Astrocyte of the spinal cord (primary cell): ENCODE measurements at regions not wholly inside any gene's neighbourhood (a gene's known extent, or its start where the extent isn't known, plus 50 kb on each side); places are given as distances from the start of the nearest gene placed in this dataset.
"Not testable (repeated sequence)": the region's sequence is repeated elsewhere in the genome, so short reads cannot be mapped to it uniquely, and the experiment has no call there.

Source experiments
- DNase-seq: peaks from one replicate; pipeline ENCODE4 v3.0.0; 2011; ENCODE audit warnings: low read depth, low spot score
- H3K4me3 ChIP-seq: 2 replicates; pipeline ENCODE4 v1.5.1; 2011; ENCODE audit warnings: low read depth, mild to moderate bottlenecking, low read length, moderate library complexity
- in situ Hi-C: cut with HindIII; loops from 2 replicates; pipeline ENCODE4 v1.10.0; 2017; ENCODE audit warnings: low sequenced_read_pairs
- TF ChIP-seq, protein P1 (sequence below): IDR thresholded peaks from 2 replicates; pipeline ENCODE4 v1.5.1; 2012; ENCODE audit warnings: low read depth, mild to moderate bottlenecking, low read length, inconsistent platforms

DNA sequence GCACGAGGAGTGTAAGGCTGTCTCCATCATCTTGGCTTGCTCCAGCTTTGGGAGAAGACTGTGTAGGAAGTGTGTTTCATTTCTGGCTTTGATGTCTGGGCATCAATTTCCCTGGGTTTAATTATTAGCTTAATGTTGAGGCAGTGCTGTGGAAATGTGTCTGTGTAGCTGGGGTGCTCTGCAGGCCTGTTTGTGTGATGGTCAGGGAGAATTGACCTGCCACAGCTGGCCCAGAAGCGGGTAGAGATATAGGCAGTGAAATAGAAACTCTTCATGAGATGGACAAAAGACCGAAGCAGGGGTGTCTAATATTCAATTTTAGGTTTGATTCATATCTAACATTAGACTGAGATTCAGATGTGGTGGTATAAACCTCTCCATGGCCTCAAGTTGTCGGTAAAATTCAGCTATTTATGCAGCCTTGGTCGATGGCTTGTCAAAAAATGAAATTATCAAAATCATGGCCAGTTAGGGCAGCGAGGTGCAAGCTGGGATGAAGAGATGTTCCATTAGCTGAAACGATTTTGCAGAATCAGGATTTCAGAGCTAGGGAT, 95.3 kb upstream of the SNX9 start:
- DNase-seq, result no peak
- TF ChIP-seq, protein P1, sequence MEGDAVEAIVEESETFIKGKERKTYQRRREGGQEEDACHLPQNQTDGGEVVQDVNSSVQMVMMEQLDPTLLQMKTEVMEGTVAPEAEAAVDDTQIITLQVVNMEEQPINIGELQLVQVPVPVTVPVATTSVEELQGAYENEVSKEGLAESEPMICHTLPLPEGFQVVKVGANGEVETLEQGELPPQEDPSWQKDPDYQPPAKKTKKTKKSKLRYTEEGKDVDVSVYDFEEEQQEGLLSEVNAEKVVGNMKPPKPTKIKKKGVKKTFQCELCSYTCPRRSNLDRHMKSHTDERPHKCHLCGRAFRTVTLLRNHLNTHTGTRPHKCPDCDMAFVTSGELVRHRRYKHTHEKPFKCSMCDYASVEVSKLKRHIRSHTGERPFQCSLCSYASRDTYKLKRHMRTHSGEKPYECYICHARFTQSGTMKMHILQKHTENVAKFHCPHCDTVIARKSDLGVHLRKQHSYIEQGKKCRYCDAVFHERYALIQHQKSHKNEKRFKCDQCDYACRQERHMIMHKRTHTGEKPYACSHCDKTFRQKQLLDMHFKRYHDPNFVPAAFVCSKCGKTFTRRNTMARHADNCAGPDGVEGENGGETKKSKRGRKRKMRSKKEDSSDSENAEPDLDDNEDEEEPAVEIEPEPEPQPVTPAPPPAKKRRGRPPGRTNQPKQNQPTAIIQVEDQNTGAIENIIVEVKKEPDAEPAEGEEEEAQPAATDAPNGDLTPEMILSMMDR, result no peak
- no peak overlapping the region for H3K4me3 ChIP-seq
- in situ Hi-C loops, result no loop called here

DNA sequence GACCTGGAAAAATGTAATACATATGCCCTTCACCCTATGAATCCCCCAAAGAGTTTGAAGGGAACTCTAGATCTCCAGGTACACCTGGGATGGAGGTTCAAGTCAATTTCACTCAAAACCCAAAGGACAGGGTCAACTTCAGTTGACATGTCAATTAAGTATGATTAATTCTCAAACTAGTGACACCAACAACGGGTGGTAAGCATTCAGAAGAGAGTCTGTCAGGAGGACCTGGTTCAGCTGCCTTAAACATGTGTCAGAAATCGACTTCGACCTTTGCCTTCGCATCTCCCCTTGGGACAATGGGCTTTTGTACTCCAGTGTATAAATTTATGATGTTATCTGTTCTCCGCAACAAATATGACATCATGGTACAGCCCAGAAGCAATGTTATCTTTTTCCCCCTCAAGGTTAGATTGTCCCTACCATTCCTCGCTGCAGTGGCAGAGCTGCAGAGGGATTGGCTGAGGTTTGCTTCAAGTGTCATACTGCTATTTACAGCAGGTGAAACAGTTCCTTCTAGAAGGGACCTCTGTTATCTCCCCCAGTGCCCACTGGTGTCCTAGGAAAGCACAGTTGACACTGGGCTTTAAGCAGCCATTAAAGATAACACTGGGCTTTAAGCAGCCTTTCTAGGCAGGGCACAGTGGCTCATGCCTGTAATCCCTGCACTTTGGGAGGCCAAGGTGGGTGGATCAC, 94.7 kb upstream of the SNX9 start:
- in situ Hi-C loops, result no loop called here
- TF ChIP-seq, protein P1, result no peak
- no peak for DNase-seq
- no peak overlapping the region for H3K4me3 ChIP-seq

DNA sequence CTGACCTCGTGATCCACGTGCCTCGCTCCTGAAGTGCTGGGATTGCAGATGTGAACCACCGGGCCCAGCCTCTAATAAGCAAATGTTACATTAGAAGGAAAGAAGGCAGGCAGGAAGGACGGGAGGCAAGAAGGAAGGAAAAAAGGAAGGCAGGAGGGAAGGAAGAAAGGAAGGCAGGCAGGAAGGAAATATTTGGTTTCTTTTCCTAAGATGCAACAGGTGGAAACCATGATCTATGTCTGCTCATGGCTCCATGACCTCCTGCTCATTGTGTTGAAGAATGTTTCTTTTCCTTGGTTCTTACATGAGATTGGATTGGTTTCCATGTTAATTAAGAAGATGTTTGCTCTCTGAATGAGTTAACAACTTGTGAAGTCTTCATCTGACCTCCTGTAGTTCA, 91.8 kb upstream of the SNX9 start:
- H3K4me3 ChIP-seq, result no peak overlapping the region
- in situ Hi-C loops, result no loop called here
- TF ChIP-seq, protein P1, result no peak
- no peak for DNase-seq

DNA sequence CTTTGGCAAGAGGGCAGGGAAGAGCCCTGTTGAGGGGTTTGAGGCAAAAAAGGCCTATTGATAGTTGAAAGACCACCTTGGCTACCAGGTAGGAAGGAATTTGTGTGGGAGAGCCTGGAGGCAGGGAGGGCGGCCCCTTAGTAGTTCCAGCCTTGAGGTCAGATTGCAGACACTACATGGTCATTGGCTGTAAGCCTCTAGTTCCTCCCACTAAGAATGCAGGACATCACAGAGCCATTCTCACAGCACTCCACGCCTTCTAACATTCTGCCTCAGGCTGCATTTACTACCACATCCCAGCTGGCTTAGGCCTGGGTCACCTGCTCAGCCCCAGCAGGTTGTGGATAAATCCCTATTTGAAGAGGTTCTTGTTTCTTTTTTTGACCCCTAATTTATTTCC, 91.0 kb upstream of the SNX9 start:
- H3K4me3 ChIP-seq, result no peak overlapping the region
- in situ Hi-C loops, result no loop called here
- TF ChIP-seq, protein P1, result no peak
- DNase-seq, result no peak

DNA sequence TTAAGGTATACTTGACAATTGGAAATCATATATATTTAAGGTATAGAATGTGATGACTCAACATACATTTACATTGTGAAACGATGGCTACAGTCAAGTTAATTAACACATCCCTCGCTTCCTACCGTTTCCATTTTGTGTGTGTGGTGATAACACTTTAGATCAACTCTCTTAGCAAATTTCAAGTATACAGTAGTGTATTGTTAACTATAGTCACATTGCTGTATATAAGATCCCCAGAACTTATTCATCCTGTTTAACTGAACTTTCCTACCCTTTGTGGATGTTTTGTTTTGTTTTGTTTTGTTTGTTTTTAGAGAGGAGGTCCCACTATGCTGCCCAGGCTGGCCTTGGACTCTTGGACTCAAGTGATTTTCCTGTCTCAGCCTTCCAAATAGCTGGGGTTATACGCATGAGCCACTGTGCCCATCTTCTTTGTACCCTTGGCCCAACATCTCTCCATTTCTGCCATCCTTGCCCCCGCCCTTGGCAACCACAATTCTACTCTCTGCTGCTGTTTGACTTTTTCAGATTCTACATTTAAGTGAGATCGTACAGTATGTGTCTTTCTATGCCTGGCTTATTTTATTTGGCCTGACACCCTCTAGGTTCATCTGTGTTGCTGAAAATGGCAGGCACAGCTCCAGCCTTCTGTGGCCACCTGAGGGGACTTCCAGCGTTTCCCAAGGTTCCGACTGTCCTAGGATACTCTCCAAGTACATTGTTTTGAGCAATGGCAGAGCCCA, 90.5 kb upstream of the SNX9 start:
- DNase-seq, result no peak
- no peak overlapping the region for H3K4me3 ChIP-seq
- in situ Hi-C loops, result no loop called here
- TF ChIP-seq, protein P1, result no peak

DNA sequence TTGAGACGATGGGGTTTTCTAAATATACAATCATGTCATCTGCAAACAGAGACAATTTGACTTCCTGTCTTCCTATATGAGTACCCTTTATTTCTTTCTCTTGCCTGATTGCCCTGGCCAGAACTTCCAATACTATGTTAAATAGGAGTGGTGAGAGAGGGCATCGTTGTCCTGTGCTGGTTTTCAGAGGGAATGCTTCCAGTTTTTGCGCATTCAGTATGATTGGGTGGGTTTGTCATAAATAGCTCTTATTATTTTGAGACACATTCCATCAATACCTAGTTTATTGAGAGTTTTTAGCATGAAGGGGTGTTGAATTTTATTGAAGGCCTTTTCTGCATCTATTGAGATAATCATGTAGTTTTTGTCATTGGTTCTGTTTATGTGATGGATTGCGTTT, 86.5 kb upstream of the SNX9 start:
- DNase-seq, in situ Hi-C loops, H3K4me3 ChIP-seq: not testable (repeated sequence)
